Mesenchymal stem cell (in vitro differentiated cells and primary cell): ENCODE measurements at regions not wholly inside any gene's neighbourhood (a gene's known extent, or its start where the extent isn't known, plus 50 kb on each side); places are given as distances from the start of the nearest gene placed in this dataset.

Experiments
- DNase-seq: peaks from one replicate; pipeline ENCODE4 v3.0.0-alpha.2; 2013
- H2AFZ ChIP-seq: one replicate; pipeline ENCODE4 v1.6.1; 2013; ENCODE audit warnings: low read depth, mild to moderate bottlenecking, control low read depth, inconsistent platforms, low read length, moderate library complexity
- H2AK5ac ChIP-seq: 2 replicates; pipeline ENCODE4 v1.6.1; 2013; ENCODE audit warnings: low read length, moderate library complexity, mild to moderate bottlenecking, inconsistent platforms; ENCODE audit not compliant: severe bottlenecking
- H2BK120ac ChIP-seq: one replicate; pipeline ENCODE4 v1.6.1; 2013; ENCODE audit warnings: low read depth, mild to moderate bottlenecking, inconsistent platforms, low read length, moderate library complexity
- H2BK12ac ChIP-seq, 2 experiments: one replicate each; pipeline ENCODE4 v1.6.1; 2013; ENCODE audit warnings: inconsistent platforms in 2 of 2, low read length in 2 of 2, mild to moderate bottlenecking in 2 of 2, moderate library complexity in 2 of 2, control low read depth in 1 of 2
- H2BK15ac ChIP-seq: one replicate; pipeline ENCODE4 v1.6.1; 2013; ENCODE audit warnings: mild to moderate bottlenecking, low read depth, inconsistent platforms; ENCODE audit not compliant: poor library complexity, severe bottlenecking
- H2BK5ac ChIP-seq: 2 replicates; pipeline ENCODE4 v1.6.1; 2013; ENCODE audit warnings: low read depth, mild to moderate bottlenecking, low read length, control low read depth, inconsistent platforms; ENCODE audit not compliant: poor library complexity, severe bottlenecking
- H3K14ac ChIP-seq, 2 experiments: one replicate each; pipeline ENCODE4 v1.6.1; 2013; ENCODE audit warnings: inconsistent platforms in 2 of 2, low read length in 2 of 2, control low read depth in 1 of 2, mild to moderate bottlenecking in 1 of 2, moderate library complexity in 1 of 2
- H3K18ac ChIP-seq, 2 experiments: one replicate each; pipeline ENCODE4 v1.6.1; 2013; ENCODE audit warnings: inconsistent platforms in 2 of 2, low read length in 2 of 2, control low read depth in 1 of 2, low read depth in 1 of 2, mild to moderate bottlenecking in 1 of 2
- H3K23ac ChIP-seq, 2 experiments: one replicate each; pipeline ENCODE4 v1.6.1; 2013; ENCODE audit warnings: inconsistent platforms in 2 of 2, low read length in 2 of 2, mild to moderate bottlenecking in 2 of 2, moderate library complexity in 2 of 2, control low read depth in 1 of 2
- H3K27ac ChIP-seq: 2 replicates; pipeline ENCODE4 v1.5.1; 2013; ENCODE audit warnings: mild to moderate bottlenecking, moderate library complexity, low read length, control low read depth, inconsistent platforms; ENCODE audit not compliant: poor library complexity, severe bottlenecking
- H3K27me3 ChIP-seq, 2 experiments: 2 replicates each; pipeline versions ENCODE4 v1.6.1 to v1.7.0; 2013; ENCODE audit warnings: low read length in 2 of 2, mild to moderate bottlenecking in 2 of 2, moderate library complexity in 2 of 2, control low read depth in 1 of 2, inconsistent platforms in 1 of 2; ENCODE audit not compliant: control insufficient read depth in 1 of 2, insufficient read depth in 1 of 2
- H3K36me3 ChIP-seq, 2 experiments: 2 replicates each; pipeline versions ENCODE4 v1.6.1 to v1.7.0; 2013; ENCODE audit warnings: low read length in 2 of 2, control low read depth in 1 of 2, inconsistent platforms in 1 of 2, low read depth in 1 of 2, mild to moderate bottlenecking in 1 of 2; ENCODE audit not compliant: insufficient read depth in 2 of 2, control insufficient read depth in 1 of 2
- H3K4ac ChIP-seq, 2 experiments: one replicate each; pipeline ENCODE4 v1.6.1; 2013; ENCODE audit warnings: inconsistent platforms in 2 of 2, low read length in 2 of 2, mild to moderate bottlenecking in 2 of 2, moderate library complexity in 2 of 2, control low read depth in 1 of 2, low read depth in 1 of 2
- H3K4me1 ChIP-seq: 2 replicates; pipeline ENCODE4 v1.6.1; 2013; ENCODE audit warnings: low read depth, low read length, control low read depth; ENCODE audit not compliant: control insufficient read depth, insufficient read depth
- H3K4me2 ChIP-seq: 2 replicates; pipeline ENCODE4 v1.6.1; 2013; ENCODE audit warnings: low read length, mild to moderate bottlenecking, inconsistent platforms; ENCODE audit not compliant: poor library complexity, severe bottlenecking
- H3K4me3 ChIP-seq, 2 experiments: 2 replicates each; pipeline versions ENCODE4 v1.5.1 to v1.7.0; 2013; ENCODE audit warnings: low read length in 2 of 2, mild to moderate bottlenecking in 2 of 2, control low read depth in 1 of 2, low read depth in 1 of 2; ENCODE audit not compliant: insufficient read depth in 1 of 2
- H3K79me1 ChIP-seq: replicated peaks from 2 replicates; pipeline ENCODE4 v1.6.1; 2013; ENCODE audit warnings: mild to moderate bottlenecking, control low read depth, low read length, inconsistent platforms; ENCODE audit not compliant: poor library complexity, severe bottlenecking
- H3K9ac ChIP-seq: 2 replicates; pipeline ENCODE4 v1.7.0; 2013; ENCODE audit warnings: mild to moderate bottlenecking, low read length, moderate library complexity
- H3K9me3 ChIP-seq: 2 replicates; pipeline ENCODE4 v1.7.0; 2013; ENCODE audit warnings: mild to moderate bottlenecking, low read length; ENCODE audit not compliant: control insufficient read depth
- H4K8ac ChIP-seq: one replicate; pipeline ENCODE4 v1.6.1; 2013; ENCODE audit warnings: inconsistent platforms, mild to moderate bottlenecking, low read length, moderate library complexity
- H4K91ac ChIP-seq: one replicate; pipeline ENCODE4 v1.6.1; 2013; ENCODE audit warnings: mild to moderate bottlenecking, low read length, inconsistent platforms
- WGBS: methylation state at CpG from one replicate; pipeline ENCODE4 v1.1.7; 2013; ENCODE audit warnings: mixed read lengths; 5-methylcytosine and 5-hydroxymethylcytosine counted together

DNA sequence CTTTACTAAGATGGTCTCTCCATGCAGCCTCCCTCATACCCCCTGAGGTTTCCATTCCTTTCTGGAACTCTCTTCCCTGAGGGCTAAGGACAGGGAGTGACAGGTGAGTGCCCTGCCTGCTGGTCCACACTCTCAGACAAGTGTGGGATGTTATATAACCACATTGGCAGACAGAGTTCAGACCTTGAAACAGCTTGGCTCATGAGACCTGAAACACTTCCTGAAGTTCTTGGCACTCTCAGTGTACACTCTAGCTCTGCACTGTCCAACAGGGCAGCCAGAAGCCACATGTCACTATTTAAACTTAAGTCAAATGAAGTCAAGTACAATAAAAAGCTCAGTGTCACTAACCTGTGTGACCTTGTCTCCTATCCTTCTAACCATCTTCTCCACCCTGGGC lies 188.5 kb downstream of the ZNF621 start:
- H3K4me2 ChIP-seq = no peak overlapping the region
- H3K4me3 ChIP-seq = no peak overlapping the region
- no peaks in the 10 kb centered on the region for H3K4me1 ChIP-seq
- H3K23ac ChIP-seq = no peak overlapping the region
- no peaks in the 10 kb centered on the region for H3K9me3 ChIP-seq
- no peak overlapping the region for H2BK5ac ChIP-seq
- H2AFZ ChIP-seq = no peak overlapping the region
- no peak for DNase-seq
- no peak overlapping the region for H3K18ac ChIP-seq
- no peak overlapping the region for H3K27ac ChIP-seq
- H2BK12ac ChIP-seq = no peak overlapping the region
- H3K9ac ChIP-seq = no peak overlapping the region
- H2BK120ac ChIP-seq = no peak overlapping the region
- H4K91ac ChIP-seq = no peak overlapping the region
- no peaks in the 10 kb centered on the region for H3K79me1 ChIP-seq
- no peak overlapping the region for H3K14ac ChIP-seq
- no peak overlapping the region for H3K4ac ChIP-seq
- H2BK15ac ChIP-seq = no peak overlapping the region
- no peak overlapping the region for H4K8ac ChIP-seq
- no peaks in the 10 kb centered on the region for H3K36me3 ChIP-seq
- H2AK5ac ChIP-seq = no peak overlapping the region
- H3K27me3 ChIP-seq = peaks cover 6 to 23% of the 10 kb centered on the region in 2 experiments

DNA sequence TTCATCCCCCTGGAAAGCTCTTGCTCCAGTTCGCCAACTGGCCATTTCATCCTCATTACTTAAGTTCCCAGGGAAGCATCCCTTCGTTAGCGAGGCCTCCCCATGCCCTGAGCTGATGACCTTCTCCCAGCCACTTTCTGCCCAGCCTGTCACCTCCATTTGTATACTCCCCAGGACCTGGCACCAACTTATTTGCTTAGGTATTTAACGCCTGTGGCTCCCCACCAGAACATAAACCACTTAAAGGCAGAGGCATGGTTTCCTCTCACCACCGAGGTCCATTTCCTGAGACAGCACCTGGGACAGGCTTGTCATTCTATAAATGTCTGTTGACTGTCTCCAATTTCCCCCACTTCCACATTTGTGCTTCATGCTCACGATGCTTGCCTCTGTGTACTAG lies 189.0 kb downstream of the ZNF621 start:
- no peaks in the 10 kb centered on the region for H3K36me3 ChIP-seq
- H2BK5ac ChIP-seq = no peak overlapping the region
- H3K79me1 ChIP-seq = no peaks in the 10 kb centered on the region
- no peak overlapping the region for H2BK15ac ChIP-seq
- no peak for DNase-seq
- peaks cover 3 to 18% of the 10 kb centered on the region in 2 experiments for H3K27me3 ChIP-seq
- no peak overlapping the region for H3K14ac ChIP-seq
- H2BK120ac ChIP-seq = no peak overlapping the region
- H3K27ac ChIP-seq = no peak overlapping the region
- H3K4me2 ChIP-seq = no peak overlapping the region
- no peaks in the 10 kb centered on the region for H3K9me3 ChIP-seq
- no peak overlapping the region for H3K23ac ChIP-seq
- no peak overlapping the region for H3K18ac ChIP-seq
- H3K4me3 ChIP-seq = no peak overlapping the region
- WGBS = 79% methylated on average over 6 of the region's 6 CpGs
- H2AK5ac ChIP-seq = no peak overlapping the region
- no peak overlapping the region for H3K4ac ChIP-seq
- H4K91ac ChIP-seq = no peak overlapping the region
- H2BK12ac ChIP-seq = no peak overlapping the region
- no peak overlapping the region for H3K9ac ChIP-seq
- H2AFZ ChIP-seq = no peak overlapping the region
- no peaks in the 10 kb centered on the region for H3K4me1 ChIP-seq
- no peak overlapping the region for H4K8ac ChIP-seq

- no peak overlapping the region for H2BK15ac ChIP-seq
- H3K27me3 ChIP-seq = peaks cover 0 to 14% of the 10 kb centered on the region in 2 experiments
- H3K9me3 ChIP-seq = no peaks in the 10 kb centered on the region
- no peak overlapping the region for H2BK12ac ChIP-seq
- H2AK5ac ChIP-seq = no peak overlapping the region
- H3K4ac ChIP-seq = no peak overlapping the region
- no peak overlapping the region for H2BK120ac ChIP-seq
- H3K27ac ChIP-seq = no peak overlapping the region
- H2BK5ac ChIP-seq = no peak overlapping the region
- H3K4me2 ChIP-seq = no peak overlapping the region
- no peak for DNase-seq
- H4K91ac ChIP-seq = no peak overlapping the region
- H3K4me1 ChIP-seq = no peaks in the 10 kb centered on the region
- no peaks in the 10 kb centered on the region for H3K79me1 ChIP-seq
- H2AFZ ChIP-seq = no peak overlapping the region
- H3K4me3 ChIP-seq = no peak overlapping the region
- H3K9ac ChIP-seq = no peak overlapping the region
- no peaks in the 10 kb centered on the region for H3K36me3 ChIP-seq
- no peak overlapping the region for H3K14ac ChIP-seq
- WGBS = 81% methylated on average over 9 of the region's 10 CpGs
- no peak overlapping the region for H4K8ac ChIP-seq
- no peak overlapping the region for H3K23ac ChIP-seq
- H3K18ac ChIP-seq = no peak overlapping the region
Measured at GRCh38 chr3:40714771-40715345, 190.1 kb downstream of the ZNF621 start.

GRCh38 chr3:40715551-40715950 lies 190.8 kb downstream of the ZNF621 start:
- Histone ChIP-seq H2BK120ac (no peak overlapping the region), H2AFZ (no peak overlapping the region)

More at GRCh38 chr3:40715551-40715950, 190.8 kb downstream of the ZNF621 start:
- H3K4me2 ChIP-seq = no peak overlapping the region
- H3K4me1 ChIP-seq = no peaks in the 10 kb centered on the region
- peaks cover 0 to 9% of the 10 kb centered on the region in 2 experiments for H3K27me3 ChIP-seq
- no peak overlapping the region for H3K14ac ChIP-seq
- H3K9ac ChIP-seq = no peak overlapping the region
- H3K9me3 ChIP-seq = no peaks in the 10 kb centered on the region
- no peak overlapping the region for H2BK5ac ChIP-seq
- H2BK15ac ChIP-seq = no peak overlapping the region
- H4K91ac ChIP-seq = no peak overlapping the region
- H3K4ac ChIP-seq = no peak overlapping the region
- no peak overlapping the region for H3K4me3 ChIP-seq
- H3K36me3 ChIP-seq = no peaks in the 10 kb centered on the region
- H3K23ac ChIP-seq = no peak overlapping the region
- DNase-seq = no peak
- no peaks in the 10 kb centered on the region for H3K79me1 ChIP-seq
- no peak overlapping the region for H3K27ac ChIP-seq
- no peak overlapping the region for H2BK12ac ChIP-seq
- no peak overlapping the region for H2AK5ac ChIP-seq
- H4K8ac ChIP-seq = no peak overlapping the region
- H3K18ac ChIP-seq = no peak overlapping the region
